WTC11 (cell line): ENCODE measurements at regions not wholly inside any gene's neighbourhood (a gene's known extent, or its start where the extent isn't known, plus 50 kb on each side); places are given as distances from the start of the nearest gene placed in this dataset.

Experiments
- ATAC-seq: fragments of 200-7000 bp; cut with Tn5 transposase; 2 replicates; pipeline ENCODE4 v1.10.0; 2021; ENCODE audit warnings: mild to moderate bottlenecking, moderate library complexity
- CTCF ChIA-PET: fragments of 300-600 bp; sonication (Branson Sonifier 250); formaldehyde crosslinking; loops from one replicate; lab custom pipeline; 2021; ENCODE audit warnings: antibody characterized with exemption; lab: Charles Lee
- POLR2A ChIA-PET: fragments of 350-600 bp; sonication (Branson Sonifier 250); formaldehyde crosslinking; loops from one replicate; lab custom pipeline; 2021; ENCODE audit warnings: antibody characterized with exemption; lab: Charles Lee
- DNase-seq: peaks from one replicate; pipeline ENCODE4 v3.0.0; 2021; ENCODE audit warnings: low spot score
- H3K27ac Mint-ChIP-seq: 2 replicates; pipeline ENCODE4 v1.8.0; 2021; ENCODE audit warnings: mixed read lengths
- H3K27me3 Mint-ChIP-seq: 2 replicates; pipeline ENCODE4 v1.8.0; 2021; ENCODE audit warnings: low read depth, mild to moderate bottlenecking, moderate library complexity, mixed read lengths
- H3K36me3 Mint-ChIP-seq: 2 replicates; pipeline ENCODE4 v1.8.0; 2021; ENCODE audit warnings: mixed read lengths
- H3K4me1 Mint-ChIP-seq: 2 replicates; pipeline ENCODE4 v1.8.0; 2022; ENCODE audit warnings: mixed read lengths
- H3K4me3 Mint-ChIP-seq: 2 replicates; pipeline ENCODE4 v1.8.0; 2021; ENCODE audit warnings: mild to moderate bottlenecking, moderate library complexity, mixed read lengths
- H3K9me3 Mint-ChIP-seq: 2 replicates; pipeline ENCODE4 v1.8.0; 2021; ENCODE audit warnings: mixed read lengths
- AR ChIP-seq: fragments of 250-450 bp; sonication (Bioruptor Pico); IDR thresholded peaks from 2 replicates; pipeline ENCODE4 v1.9.0; 2021; ENCODE audit warnings: mild to moderate bottlenecking
- CBFB ChIP-seq: sonication (generic); formaldehyde crosslinking; IDR thresholded peaks from 2 replicates; pipeline ENCODE4 v1.8.1; 2022; ENCODE audit warnings: mild to moderate bottlenecking, low read depth, missing genetic modification reagents
- CTCF ChIP-seq: fragments of 200-600 bp; IDR thresholded peaks from 2 replicates; pipeline ENCODE4 v1.8.0; 2022; ENCODE audit warnings: antibody characterized with exemption
- E2F5 ChIP-seq: sonication (generic); formaldehyde crosslinking; IDR thresholded peaks from 2 replicates; pipeline ENCODE4 v1.8.1; 2022; ENCODE audit warnings: mild to moderate bottlenecking, moderate library complexity, missing genetic modification reagents
- GRHL2 ChIP-seq: fragments of 250-450 bp; sonication (Bioruptor Pico); IDR thresholded peaks from 2 replicates; pipeline ENCODE4 v1.8.0; 2022; ENCODE audit warnings: mild to moderate bottlenecking, moderate library complexity; ENCODE audit not compliant: insufficient replicate concordance, severe bottlenecking
- JUN ChIP-seq: sonication (generic); formaldehyde crosslinking; IDR thresholded peaks from 2 replicates; pipeline ENCODE4 v1.8.0; 2023; ENCODE audit warnings: mild to moderate bottlenecking, missing genetic modification reagents
- OVOL2 ChIP-seq: fragments of 250-450 bp; sonication (Bioruptor Pico); IDR thresholded peaks from 2 replicates; pipeline ENCODE4 v1.9.0; 2021; ENCODE audit warnings: mild to moderate bottlenecking, borderline replicate concordance
- RORB ChIP-seq: fragments of 250-450 bp; sonication (Bioruptor Pico); IDR thresholded peaks from 2 replicates; pipeline ENCODE4 v1.9.0; 2021; ENCODE audit warnings: mild to moderate bottlenecking
- ZNF263 ChIP-seq: sonication (generic); formaldehyde crosslinking; IDR thresholded peaks from 2 replicates; pipeline ENCODE4 v1.8.1; 2022; ENCODE audit warnings: low read depth, mild to moderate bottlenecking, moderate library complexity, missing genetic modification reagents
- ZNF423 ChIP-seq: fragments of 250-450 bp; sonication (Bioruptor Pico); IDR thresholded peaks from 2 replicates; pipeline ENCODE4 v2.1.2; 2022; ENCODE audit warnings: mild to moderate bottlenecking, moderate library complexity
- ZSCAN18 ChIP-seq: fragments of 250-450 bp; sonication (Bioruptor Pico); IDR thresholded peaks from 2 replicates; pipeline ENCODE4 v2.1.2; 2022; ENCODE audit warnings: mild to moderate bottlenecking, moderate library complexity

- DNase-seq (no peak), ATAC-seq (no peak)
- Mint-ChIP-seq H3K4me3 (no peak overlapping the region), H3K4me1 (no peaks in the 10 kb centered on the region), H3K9me3 (peaks cover 9% of the 10 kb centered on the region), H3K27me3 (no peaks in the 10 kb centered on the region), H3K36me3 (no peaks in the 10 kb centered on the region), H3K27ac (no peak overlapping the region)
- ChIA-PET POLR2A (no interaction called here), CTCF (no interaction called here)
- TF ChIP-seq E2F5 (no peak), GRHL2 (CRISPR knock-in tag) (no peak), JUN (no peak), RORB (no peak)
Measured at GRCh38 chr6:51509597-51509996, 577.8 kb downstream of the PKHD1 start.

GRCh38 chr6:51511081-51511480, 576.3 kb downstream of the PKHD1 start:
- no peak for ATAC-seq
- POLR2A ChIA-PET = no interaction called here

More at GRCh38 chr6:51511081-51511480, 576.3 kb downstream of the PKHD1 start:
- DNase-seq = no peak
- peaks cover 7% of the 10 kb centered on the region for H3K9me3 Mint-ChIP-seq
- CTCF ChIA-PET = no interaction called here
- TF ChIP-seq ZSCAN18 (CRISPR knock-in tag) (no peak), JUN (no peak), OVOL2 (CRISPR knock-in tag) (no peak), CBFB (CRISPR knock-in tag) (no peak), ZNF263 (CRISPR knock-in tag) (no peak), CTCF (no peak), AR (CRISPR knock-in tag) (no peak), ZNF423 (CRISPR knock-in tag) (no peak)
- no peaks in the 10 kb centered on the region for H3K4me1 Mint-ChIP-seq
- H3K27ac Mint-ChIP-seq = no peak overlapping the region
- H3K27me3 Mint-ChIP-seq = no peaks in the 10 kb centered on the region
- no peak overlapping the region for H3K4me3 Mint-ChIP-seq
- no peaks in the 10 kb centered on the region for H3K36me3 Mint-ChIP-seq
